ENCODE measurements at regions not wholly inside any gene's neighbourhood (a gene's known extent, or its start where the extent isn't known, plus 50 kb on each side); places are given as distances from the start of the nearest gene placed in this dataset.

DNA sequence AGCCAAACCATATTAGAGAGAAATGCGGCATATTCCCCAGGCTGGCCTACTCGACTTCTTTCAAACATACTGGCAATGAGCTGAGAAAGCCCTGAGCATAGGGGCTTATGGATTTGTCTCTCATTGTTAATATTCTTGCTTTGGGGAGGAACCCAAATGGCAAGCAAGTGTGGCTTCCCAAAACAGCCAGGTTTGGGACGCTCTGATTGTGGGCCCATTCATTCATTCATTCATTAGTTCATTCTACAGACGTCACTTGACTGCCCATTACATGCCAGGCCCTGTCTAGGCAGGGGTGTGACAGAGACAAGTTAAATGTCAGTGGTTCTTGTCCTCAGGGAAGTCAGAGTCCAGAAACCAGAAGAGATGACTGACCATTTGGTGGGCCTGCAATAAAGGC lies 77.4 kb upstream of the THBS1 start:
- Histone ChIP-seq H3K4me1 (ENCODE audit: control insufficient read depth in 1 of 2, insufficient read depth in 2 of 2, low read length in 2 of 2) (peaks cover 0 to 2% of the 10 kb centered on the region in 2 donors), H3K27me3 (ENCODE audit: low read depth, low read length) (no peaks in the 10 kb centered on the region), H3K36me3 (ENCODE audit: control insufficient read depth in 1 of 2, insufficient read depth in 2 of 2, low read length in 2 of 2) (no peaks in the 10 kb centered on the region), H3K4me3 (ENCODE audit: low read depth in 1 of 2, low read length in 2 of 2) (no peak overlapping the region), H3K27ac (ENCODE audit: low read length) (peak overlapping the region; percentile 68), H3K9me3 (ENCODE audit: control insufficient read depth in 1 of 2, low read length in 2 of 2) (no peaks in the 10 kb centered on the region)

DNA sequence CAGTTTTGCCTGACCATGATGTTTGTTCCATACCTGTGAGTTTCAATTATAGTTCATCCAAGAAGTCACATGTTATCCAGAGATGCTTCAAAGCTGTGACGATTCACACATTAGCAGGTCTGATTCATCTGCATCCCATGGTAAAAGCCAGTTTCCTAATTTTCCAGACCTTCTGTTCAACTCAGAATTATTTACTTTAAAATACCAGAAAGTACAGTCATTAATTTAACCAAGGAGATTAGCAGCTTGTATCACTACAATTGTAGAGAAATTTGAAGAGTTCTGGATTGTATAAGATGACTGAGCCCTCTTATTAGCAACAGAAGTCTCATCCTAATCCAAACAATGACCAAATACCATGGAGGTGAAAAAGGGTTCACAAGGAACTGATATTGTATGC lies 76.1 kb upstream of the THBS1 start:
- H3K4me3 ChIP-seq (ENCODE audit: low read depth in 1 of 2, low read length in 2 of 2) = no peak overlapping the region
- H3K36me3 ChIP-seq (ENCODE audit: control insufficient read depth in 1 of 2, insufficient read depth in 2 of 2, low read length in 2 of 2) = no peaks in the 10 kb centered on the region
- H3K9me3 ChIP-seq (ENCODE audit: control insufficient read depth in 1 of 2, low read length in 2 of 2) = no peaks in the 10 kb centered on the region
- H3K27me3 ChIP-seq (ENCODE audit: low read depth, low read length) = no peaks in the 10 kb centered on the region
- no peaks in the 10 kb centered on the region for H3K4me1 ChIP-seq (ENCODE audit: control insufficient read depth in 1 of 2, insufficient read depth in 2 of 2, low read length in 2 of 2)
- peak overlapping the region; percentile 68 for H3K27ac ChIP-seq (ENCODE audit: low read length)

DNA sequence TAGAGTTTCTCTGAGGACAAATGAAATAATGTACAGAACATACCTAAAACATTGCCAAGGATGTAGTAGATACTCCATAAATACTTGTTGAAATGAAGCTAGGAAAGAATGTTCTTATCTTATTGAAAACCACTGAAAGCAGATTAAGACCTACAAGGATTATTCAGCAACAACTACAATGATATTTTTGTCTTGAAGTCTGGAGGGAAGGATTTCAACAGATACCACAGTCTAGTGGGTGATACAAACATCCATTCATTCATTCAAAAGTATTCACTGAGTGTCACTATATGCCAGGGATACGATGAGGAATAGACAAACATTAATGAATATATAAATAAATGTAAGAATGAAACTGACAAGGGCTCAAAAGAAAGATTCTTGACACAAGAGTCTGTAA lies 74.7 kb upstream of the THBS1 start:
- Histone ChIP-seq H3K4me1 (ENCODE audit: control insufficient read depth in 1 of 2, insufficient read depth in 2 of 2, low read length in 2 of 2) (peaks cover 0 to 3% of the 10 kb centered on the region in 2 donors), H3K9me3 (ENCODE audit: control insufficient read depth in 1 of 2, low read length in 2 of 2) (no peaks in the 10 kb centered on the region)

DNA sequence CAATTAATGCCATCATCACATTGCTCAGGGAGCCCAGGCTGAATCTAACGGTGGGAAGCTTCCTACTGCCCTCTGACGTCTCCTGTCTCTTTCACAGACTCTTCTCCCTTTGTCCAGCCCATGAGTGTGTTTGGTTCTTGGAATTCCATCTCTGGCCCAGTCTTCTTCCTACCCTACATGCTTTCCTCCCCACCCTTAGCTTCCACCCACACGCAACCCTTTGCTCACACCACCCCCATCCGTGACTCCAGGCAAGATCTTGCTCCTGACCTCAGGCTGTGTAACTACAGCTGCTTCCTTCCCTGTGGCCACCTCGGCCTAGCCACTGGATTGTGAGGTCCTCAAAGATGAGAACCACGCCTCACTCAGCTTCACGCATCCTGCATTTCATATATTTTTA lies 72.3 kb upstream of the THBS1 start:
- H3K4me1 ChIP-seq (ENCODE audit: control insufficient read depth in 1 of 2, insufficient read depth in 2 of 2, low read length in 2 of 2) = peaks cover 0 to 11% of the 10 kb centered on the region in 2 donors
- H3K9me3 ChIP-seq (ENCODE audit: control insufficient read depth in 1 of 2, low read length in 2 of 2) = no peaks in the 10 kb centered on the region
- H3K4me3 ChIP-seq (ENCODE audit: low read depth in 1 of 2, low read length in 2 of 2) = no peak overlapping the region
- H3K36me3 ChIP-seq (ENCODE audit: control insufficient read depth in 1 of 2, insufficient read depth in 2 of 2, low read length in 2 of 2) = no peaks in the 10 kb centered on the region
- H3K27me3 ChIP-seq (ENCODE audit: low read depth, low read length) = no peaks in the 10 kb centered on the region
- H3K27ac ChIP-seq (ENCODE audit: low read length) = no peak overlapping the region

More for the DNA sequence above, 74.7 kb upstream of the THBS1 start:
- Histone ChIP-seq H3K27ac (ENCODE audit: low read length) (no peak overlapping the region), H3K27me3 (ENCODE audit: low read depth, low read length) (no peaks in the 10 kb centered on the region), H3K36me3 (ENCODE audit: control insufficient read depth in 1 of 2, insufficient read depth in 2 of 2, low read length in 2 of 2) (no peaks in the 10 kb centered on the region), H3K4me3 (ENCODE audit: low read depth in 1 of 2, low read length in 2 of 2) (no peak overlapping the region)

DNA sequence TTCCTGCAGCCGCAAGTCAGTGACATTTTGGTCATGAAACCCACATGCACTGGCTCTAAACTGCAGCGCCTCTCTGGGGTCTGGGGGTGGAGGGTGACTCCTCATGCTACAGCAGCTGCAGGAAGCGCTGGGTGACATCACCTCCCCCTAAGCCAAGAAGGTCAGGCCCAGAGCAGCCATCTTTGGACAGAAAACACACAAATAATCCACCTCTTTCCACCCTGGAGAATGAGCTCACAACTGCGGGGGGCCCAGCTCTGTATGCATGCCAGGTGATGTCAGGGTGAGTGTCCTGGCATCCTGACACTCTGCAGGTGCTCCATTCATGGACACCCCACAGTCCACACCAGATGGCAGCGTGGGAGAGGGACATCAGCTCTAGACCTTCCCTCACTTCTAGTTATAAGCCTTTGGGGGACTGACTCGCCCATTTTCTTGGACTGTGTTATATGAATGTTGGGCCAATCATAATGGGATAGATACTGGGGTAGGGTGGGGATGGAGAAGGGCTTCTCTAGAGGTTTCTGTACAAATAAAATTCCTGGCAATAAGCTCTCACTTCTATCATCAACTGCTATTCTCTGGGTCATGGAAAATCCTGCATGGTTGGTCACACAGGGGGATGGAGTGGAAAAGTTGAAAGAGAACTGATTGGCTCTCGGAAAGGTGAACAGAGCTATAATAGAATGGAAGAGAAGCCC lies 70.7 kb upstream of the THBS1 start:
- Histone ChIP-seq H3K27ac (ENCODE audit: low read length) (no peak overlapping the region), H3K4me3 (ENCODE audit: low read depth in 1 of 2, low read length in 2 of 2) (no peak overlapping the region), H3K9me3 (ENCODE audit: control insufficient read depth in 1 of 2, low read length in 2 of 2) (peaks cover 0 to 6% of the 10 kb centered on the region in 2 donors), H3K27me3 (ENCODE audit: low read depth, low read length) (no peaks in the 10 kb centered on the region), H3K36me3 (ENCODE audit: control insufficient read depth in 1 of 2, insufficient read depth in 2 of 2, low read length in 2 of 2) (no peaks in the 10 kb centered on the region), H3K4me1 (ENCODE audit: control insufficient read depth in 1 of 2, insufficient read depth in 2 of 2, low read length in 2 of 2) (peaks cover 0 to 11% of the 10 kb centered on the region in 2 donors)

DNA sequence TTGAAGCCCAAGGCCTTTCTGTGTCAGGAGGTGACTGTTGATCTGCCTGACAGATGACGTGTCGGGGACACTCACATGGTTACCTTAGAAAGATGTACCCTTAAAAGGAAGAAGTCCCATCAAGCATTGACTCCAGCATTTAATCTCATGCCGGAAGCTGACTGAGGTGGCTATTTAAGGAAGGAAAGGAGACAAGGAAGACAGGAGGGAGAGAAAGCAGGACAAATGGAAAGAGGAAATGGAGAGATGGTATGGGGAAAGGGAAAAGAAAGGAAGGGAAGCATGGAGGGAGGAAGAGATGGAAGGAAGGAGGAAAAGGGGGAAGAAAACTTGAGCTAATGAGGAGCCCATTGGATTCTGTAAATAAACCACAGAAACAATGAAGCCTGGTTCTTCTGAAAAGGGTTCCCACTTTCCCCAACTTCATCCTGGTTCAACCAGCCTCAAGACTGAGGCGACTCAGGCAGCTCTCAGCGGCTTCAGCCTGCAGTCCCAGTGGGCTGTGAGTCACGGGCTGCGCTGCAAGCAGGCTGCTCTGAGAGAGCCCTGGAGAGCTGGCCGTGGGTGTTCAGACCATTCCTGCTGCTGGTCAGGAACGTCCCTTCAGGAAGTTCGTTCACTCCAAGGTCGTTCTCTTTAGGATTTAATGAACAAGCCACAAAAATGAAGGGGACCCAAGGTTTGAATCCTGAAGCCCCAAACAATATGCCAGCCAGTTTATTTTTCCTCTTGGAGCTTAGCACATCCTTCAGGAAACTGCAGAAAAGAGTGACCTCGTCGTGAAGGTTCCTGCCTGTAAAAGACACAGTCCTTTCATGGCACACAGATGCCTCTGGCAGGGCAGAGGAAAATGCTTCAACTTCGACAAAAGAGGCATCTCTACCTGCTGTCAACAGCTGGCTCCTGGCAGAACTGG lies 69.6 kb upstream of the THBS1 start:
- no peaks in the 10 kb centered on the region for H3K36me3 ChIP-seq (ENCODE audit: control insufficient read depth in 1 of 2, insufficient read depth in 2 of 2, low read length in 2 of 2)
- H3K4me1 ChIP-seq (ENCODE audit: control insufficient read depth in 1 of 2, insufficient read depth in 2 of 2, low read length in 2 of 2) = peaks cover 0 to 11% of the 10 kb centered on the region in 2 donors
- H3K9me3 ChIP-seq (ENCODE audit: control insufficient read depth in 1 of 2, low read length in 2 of 2) = peaks cover 0 to 6% of the 10 kb centered on the region in 2 donors
- no peaks in the 10 kb centered on the region for H3K27me3 ChIP-seq (ENCODE audit: low read depth, low read length)
- H3K4me3 ChIP-seq (ENCODE audit: low read depth in 1 of 2, low read length in 2 of 2) = no peak overlapping the region
- peak overlapping the region; percentile 2 for H3K27ac ChIP-seq (ENCODE audit: low read length)

DNA sequence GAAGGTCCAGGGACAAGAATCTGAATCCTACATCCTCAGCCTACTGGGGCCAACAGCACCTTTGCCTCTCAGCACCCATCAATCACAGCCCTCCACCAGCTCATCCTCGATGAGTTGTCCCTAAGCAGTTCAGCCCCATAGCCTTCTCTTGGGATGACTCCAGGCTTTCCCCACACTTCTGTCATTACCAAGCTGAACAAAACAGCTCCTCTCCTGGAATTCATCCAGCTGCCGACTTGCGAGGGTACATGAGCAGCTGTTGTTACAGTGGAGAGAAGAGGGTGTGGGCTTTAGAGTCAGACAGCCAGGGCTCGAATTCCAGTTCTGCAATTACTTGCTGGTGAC lies 69.0 kb upstream of the THBS1 start:
- Histone ChIP-seq H3K36me3 (ENCODE audit: control insufficient read depth in 1 of 2, insufficient read depth in 2 of 2, low read length in 2 of 2) (no peaks in the 10 kb centered on the region), H3K4me1 (ENCODE audit: control insufficient read depth in 1 of 2, insufficient read depth in 2 of 2, low read length in 2 of 2) (peaks cover 0 to 11% of the 10 kb centered on the region in 2 donors), H3K4me3 (ENCODE audit: low read depth in 1 of 2, low read length in 2 of 2) (no peak overlapping the region), H3K27ac (ENCODE audit: low read length) (no peak overlapping the region), H3K9me3 (ENCODE audit: control insufficient read depth in 1 of 2, low read length in 2 of 2) (peaks cover 0 to 6% of the 10 kb centered on the region in 2 donors), H3K27me3 (ENCODE audit: low read depth, low read length) (no peaks in the 10 kb centered on the region)

DNA sequence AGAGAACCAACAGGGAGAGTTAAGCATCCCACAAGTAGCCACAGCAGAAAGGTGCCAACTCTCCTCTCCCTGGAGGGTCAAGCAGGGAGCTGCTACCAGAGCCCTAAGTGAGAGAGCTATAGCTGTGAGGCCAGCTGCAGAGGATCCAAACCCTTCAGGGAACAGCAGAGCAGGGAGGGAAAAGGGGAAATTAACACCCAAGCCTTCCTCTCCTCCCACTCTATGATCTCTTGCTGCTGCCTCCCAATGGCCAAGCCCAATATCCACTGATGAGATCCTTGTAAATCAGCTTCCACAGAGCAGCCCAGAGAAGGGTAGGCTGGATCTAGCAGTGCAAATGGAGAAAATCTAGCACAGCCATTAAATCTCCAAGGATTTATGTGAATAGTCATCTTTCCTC lies 68.2 kb upstream of the THBS1 start:
- H3K4me3 ChIP-seq (ENCODE audit: low read depth in 1 of 2, low read length in 2 of 2) = no peak overlapping the region
- H3K4me1 ChIP-seq (ENCODE audit: control insufficient read depth in 1 of 2, insufficient read depth in 2 of 2, low read length in 2 of 2) = peaks cover 0 to 11% of the 10 kb centered on the region in 2 donors
- no peaks in the 10 kb centered on the region for H3K27me3 ChIP-seq (ENCODE audit: low read depth, low read length)
- H3K27ac ChIP-seq (ENCODE audit: low read length) = no peak overlapping the region
- H3K36me3 ChIP-seq (ENCODE audit: control insufficient read depth in 1 of 2, insufficient read depth in 2 of 2, low read length in 2 of 2) = no peaks in the 10 kb centered on the region
- H3K9me3 ChIP-seq (ENCODE audit: control insufficient read depth in 1 of 2, low read length in 2 of 2) = peaks cover 0 to 6% of the 10 kb centered on the region in 2 donors

DNA sequence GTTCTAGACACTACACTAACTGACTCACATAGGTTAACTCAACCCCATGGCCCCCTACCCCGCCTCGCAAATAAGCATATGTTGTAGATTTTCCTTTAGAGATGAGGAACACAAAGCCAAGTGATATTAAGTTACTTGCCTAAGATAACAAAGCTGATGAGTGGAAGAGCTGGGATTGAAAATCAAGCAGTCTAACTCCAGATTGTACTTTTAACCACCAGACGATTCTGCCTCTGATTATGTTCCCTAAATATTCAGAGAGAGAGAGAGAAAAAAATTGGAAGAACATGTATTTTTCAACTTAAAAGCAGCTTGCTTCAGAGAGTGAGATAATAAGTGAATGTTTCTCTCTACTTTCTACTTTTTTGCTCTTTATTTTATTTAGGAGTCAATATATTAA lies 66.9 kb upstream of the THBS1 start:
- H3K27ac ChIP-seq (ENCODE audit: low read length) = no peak overlapping the region

DNA sequence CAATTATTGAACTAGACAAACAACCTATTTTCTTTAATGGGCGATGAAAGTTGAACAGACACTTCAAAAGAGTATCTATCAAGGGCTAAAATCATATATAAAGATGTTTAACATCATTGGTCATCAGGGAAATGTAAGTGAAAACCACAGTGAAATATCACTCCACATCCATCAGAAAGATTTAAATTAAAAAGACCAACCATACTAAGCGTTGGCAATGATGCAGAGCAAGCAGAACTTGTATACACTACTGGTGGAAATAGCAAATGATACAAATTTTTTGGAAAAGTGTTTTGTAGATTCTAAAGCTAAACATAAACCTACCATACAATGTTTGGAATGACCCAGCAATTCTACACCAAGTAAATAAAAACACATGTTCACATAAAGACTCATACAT lies 65.9 kb upstream of the THBS1 start:
- Histone ChIP-seq H3K4me3 (ENCODE audit: low read depth in 1 of 2, low read length in 2 of 2) (no peak overlapping the region), H3K27me3 (ENCODE audit: low read depth, low read length) (no peaks in the 10 kb centered on the region), H3K36me3 (ENCODE audit: control insufficient read depth in 1 of 2, insufficient read depth in 2 of 2, low read length in 2 of 2) (no peaks in the 10 kb centered on the region), H3K4me1 (ENCODE audit: control insufficient read depth in 1 of 2, insufficient read depth in 2 of 2, low read length in 2 of 2) (peaks cover 0 to 11% of the 10 kb centered on the region in 2 donors), H3K27ac (ENCODE audit: low read length) (no peak overlapping the region), H3K9me3 (ENCODE audit: control insufficient read depth in 1 of 2, low read length in 2 of 2) (peaks cover 0 to 6% of the 10 kb centered on the region in 2 donors)

More for the DNA sequence above, 66.9 kb upstream of the THBS1 start:
- no peaks in the 10 kb centered on the region for H3K27me3 ChIP-seq (ENCODE audit: low read depth, low read length)
- H3K4me3 ChIP-seq (ENCODE audit: low read depth in 1 of 2, low read length in 2 of 2) = no peak overlapping the region
- no peaks in the 10 kb centered on the region for H3K36me3 ChIP-seq (ENCODE audit: control insufficient read depth in 1 of 2, insufficient read depth in 2 of 2, low read length in 2 of 2)
- peaks cover 0 to 6% of the 10 kb centered on the region in 2 donors for H3K9me3 ChIP-seq (ENCODE audit: control insufficient read depth in 1 of 2, low read length in 2 of 2)
- H3K4me1 ChIP-seq (ENCODE audit: control insufficient read depth in 1 of 2, insufficient read depth in 2 of 2, low read length in 2 of 2) = peaks cover 0 to 11% of the 10 kb centered on the region in 2 donors

DNA sequence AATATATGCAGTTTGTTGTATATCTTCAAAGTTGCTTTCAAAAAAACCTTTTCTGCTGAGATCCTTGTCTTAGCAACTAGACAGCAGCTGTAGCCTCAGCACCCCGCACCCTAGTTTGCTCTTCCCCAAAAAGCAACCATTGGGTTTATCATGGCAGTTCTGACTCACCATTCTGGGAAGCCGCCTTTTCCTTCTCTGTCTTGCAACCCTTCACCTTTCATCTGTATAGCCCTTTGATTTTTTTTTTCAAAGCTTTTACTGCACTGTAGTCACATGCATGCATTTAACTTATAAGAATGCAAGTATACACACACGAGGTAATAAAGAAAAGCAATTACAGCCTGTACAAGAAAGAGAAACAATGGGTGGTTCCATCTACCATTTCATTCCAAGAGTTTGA lies 65.1 kb upstream of the THBS1 start:
- H3K27ac ChIP-seq (ENCODE audit: low read length) = no peak overlapping the region
- no peak overlapping the region for H3K4me3 ChIP-seq (ENCODE audit: low read depth in 1 of 2, low read length in 2 of 2)
- H3K9me3 ChIP-seq (ENCODE audit: control insufficient read depth in 1 of 2, low read length in 2 of 2) = peaks cover 0 to 6% of the 10 kb centered on the region in 2 donors
- H3K36me3 ChIP-seq (ENCODE audit: control insufficient read depth in 1 of 2, insufficient read depth in 2 of 2, low read length in 2 of 2) = no peaks in the 10 kb centered on the region
- H3K27me3 ChIP-seq (ENCODE audit: low read depth, low read length) = no peaks in the 10 kb centered on the region
- peaks cover 0 to 11% of the 10 kb centered on the region in 2 donors for H3K4me1 ChIP-seq (ENCODE audit: control insufficient read depth in 1 of 2, insufficient read depth in 2 of 2, low read length in 2 of 2)

Measured in muscle layer of duodenum (tissue), 2 donors.